ENCODE measurements at regions not wholly inside any gene's neighbourhood (a gene's known extent, or its start where the extent isn't known, plus 50 kb on each side); places are given as distances from the start of the nearest gene placed in this dataset.

GRCh38 chr5:40402007-40402364, 277.7 kb upstream of the PTGER4 start:
- H2AFZ ChIP-seq (ENCODE audit: low read length), result no peak overlapping the region
- H3K4me3 ChIP-seq (replicated peaks in 1 of 4; ENCODE audit: control extremely low read depth in 1 of 4, insufficient read depth in 1 of 4, low read depth in 3 of 4, low read length in 4 of 4), result no peak overlapping the region
- no peaks in the 10 kb centered on the region for H3K36me3 ChIP-seq (ENCODE audit: control insufficient read depth, insufficient read depth, low read length)
- no peak overlapping the region for H3K9ac ChIP-seq (ENCODE audit: insufficient read depth, low read length)
- TF ChIP-seq EZH2 (IDR thresholded peaks at IDR 0.05; ENCODE audit: low read length, missing control alignments), result no peak
- TF ChIP-seq, protein P1, sequence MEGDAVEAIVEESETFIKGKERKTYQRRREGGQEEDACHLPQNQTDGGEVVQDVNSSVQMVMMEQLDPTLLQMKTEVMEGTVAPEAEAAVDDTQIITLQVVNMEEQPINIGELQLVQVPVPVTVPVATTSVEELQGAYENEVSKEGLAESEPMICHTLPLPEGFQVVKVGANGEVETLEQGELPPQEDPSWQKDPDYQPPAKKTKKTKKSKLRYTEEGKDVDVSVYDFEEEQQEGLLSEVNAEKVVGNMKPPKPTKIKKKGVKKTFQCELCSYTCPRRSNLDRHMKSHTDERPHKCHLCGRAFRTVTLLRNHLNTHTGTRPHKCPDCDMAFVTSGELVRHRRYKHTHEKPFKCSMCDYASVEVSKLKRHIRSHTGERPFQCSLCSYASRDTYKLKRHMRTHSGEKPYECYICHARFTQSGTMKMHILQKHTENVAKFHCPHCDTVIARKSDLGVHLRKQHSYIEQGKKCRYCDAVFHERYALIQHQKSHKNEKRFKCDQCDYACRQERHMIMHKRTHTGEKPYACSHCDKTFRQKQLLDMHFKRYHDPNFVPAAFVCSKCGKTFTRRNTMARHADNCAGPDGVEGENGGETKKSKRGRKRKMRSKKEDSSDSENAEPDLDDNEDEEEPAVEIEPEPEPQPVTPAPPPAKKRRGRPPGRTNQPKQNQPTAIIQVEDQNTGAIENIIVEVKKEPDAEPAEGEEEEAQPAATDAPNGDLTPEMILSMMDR (conservative IDR thresholded peaks at IDR 0.05 in 1 of 2, IDR thresholded peaks at IDR 0.05 in 1 of 2; ENCODE audit: low read depth in 1 of 2, low read length in 2 of 2), result no peak
- H3K27me3 ChIP-seq (ENCODE audit: control insufficient read depth, insufficient read depth, low read length), result no peaks in the 10 kb centered on the region
- no peak overlapping the region for H3K4me2 ChIP-seq (ENCODE audit: extremely low read depth, insufficient read depth, low read length)
- no peaks in the 10 kb centered on the region for H3K4me1 ChIP-seq (ENCODE audit: control insufficient read depth, extremely low read depth, insufficient read depth, low read length)
- no peak overlapping the region for H3K27ac ChIP-seq (ENCODE audit: insufficient read depth, low read length)
- H3K9me3 ChIP-seq (ENCODE audit: control insufficient read depth, insufficient read depth, low read depth, low read length), result no peaks in the 10 kb centered on the region
- H3K79me2 ChIP-seq (ENCODE audit: control insufficient read depth, insufficient read depth, low read length), result no peaks in the 10 kb centered on the region
- DNase-seq (ENCODE audit: low read depth in 2 of 2), result peak in 1 of 2 donors; percentile 15
- H4K20me1 ChIP-seq (ENCODE audit: control insufficient read depth, extremely low read depth, insufficient read depth, low read length), result no peaks in the 10 kb centered on the region

GRCh38 chr5:40401284-40402006, 278.3 kb upstream of the PTGER4 start:
- Histone ChIP-seq H3K4me3 (replicated peaks in 1 of 4; ENCODE audit: control extremely low read depth in 1 of 4, insufficient read depth in 1 of 4, low read depth in 3 of 4, low read length in 4 of 4) (no peak overlapping the region), H3K27me3 (ENCODE audit: control insufficient read depth, insufficient read depth, low read length) (no peaks in the 10 kb centered on the region), H3K9ac (ENCODE audit: insufficient read depth, low read length) (no peak overlapping the region), H3K36me3 (ENCODE audit: control insufficient read depth, insufficient read depth, low read length) (no peaks in the 10 kb centered on the region), H3K9me3 (ENCODE audit: control insufficient read depth, insufficient read depth, low read depth, low read length) (no peaks in the 10 kb centered on the region), H3K4me2 (ENCODE audit: extremely low read depth, insufficient read depth, low read length) (no peak overlapping the region), H3K4me1 (ENCODE audit: control insufficient read depth, extremely low read depth, insufficient read depth, low read length) (no peaks in the 10 kb centered on the region), H3K27ac (ENCODE audit: insufficient read depth, low read length) (no peak overlapping the region), H2AFZ (ENCODE audit: low read length) (no peak overlapping the region), H4K20me1 (ENCODE audit: control insufficient read depth, extremely low read depth, insufficient read depth, low read length) (no peaks in the 10 kb centered on the region), H3K79me2 (ENCODE audit: control insufficient read depth, insufficient read depth, low read length) (no peaks in the 10 kb centered on the region)
- no peak for TF ChIP-seq EZH2 (IDR thresholded peaks at IDR 0.05; ENCODE audit: low read length, missing control alignments)
- TF ChIP-seq, protein P1 (conservative IDR thresholded peaks at IDR 0.05 in 1 of 2, IDR thresholded peaks at IDR 0.05 in 1 of 2; ENCODE audit: low read depth in 1 of 2, low read length in 2 of 2), result no peak
- DNase-seq (ENCODE audit: low read depth in 2 of 2), result no peak

DNA sequence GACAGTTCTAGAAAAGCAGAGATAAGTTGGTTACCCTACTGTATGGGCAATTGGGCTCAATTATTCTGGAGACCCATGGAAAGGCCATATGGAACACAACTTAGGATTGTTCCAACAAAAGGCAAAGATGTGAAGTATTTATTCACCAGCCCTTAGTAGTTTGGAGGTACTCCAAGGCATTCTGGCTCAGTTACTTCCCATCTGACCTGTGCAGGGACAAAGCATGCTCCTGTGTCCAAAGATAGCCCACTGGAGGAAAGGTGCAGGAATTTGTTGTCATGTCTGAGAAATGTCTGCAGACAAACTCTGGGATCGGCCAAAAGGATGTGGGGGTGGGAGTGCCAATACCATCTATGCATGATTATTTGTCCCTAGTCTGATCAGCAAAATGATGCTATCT, 279.5 kb upstream of the PTGER4 start:
- Histone ChIP-seq H3K36me3 (ENCODE audit: control insufficient read depth, insufficient read depth, low read length) (no peaks in the 10 kb centered on the region), H3K4me2 (ENCODE audit: extremely low read depth, insufficient read depth, low read length) (no peak overlapping the region), H3K9me3 (ENCODE audit: control insufficient read depth, insufficient read depth, low read depth, low read length) (no peaks in the 10 kb centered on the region), H3K79me2 (ENCODE audit: control insufficient read depth, insufficient read depth, low read length) (no peaks in the 10 kb centered on the region), H2AFZ (ENCODE audit: low read length) (no peak overlapping the region), H4K20me1 (ENCODE audit: control insufficient read depth, extremely low read depth, insufficient read depth, low read length) (no peaks in the 10 kb centered on the region), H3K4me1 (ENCODE audit: control insufficient read depth, extremely low read depth, insufficient read depth, low read length) (no peaks in the 10 kb centered on the region), H3K27ac (ENCODE audit: insufficient read depth, low read length) (no peak overlapping the region), H3K27me3 (ENCODE audit: control insufficient read depth, insufficient read depth, low read length) (no peaks in the 10 kb centered on the region), H3K4me3 (replicated peaks in 1 of 4; ENCODE audit: control extremely low read depth in 1 of 4, insufficient read depth in 1 of 4, low read depth in 3 of 4, low read length in 4 of 4) (no peak overlapping the region), H3K9ac (ENCODE audit: insufficient read depth, low read length) (no peak overlapping the region)
- no peak for DNase-seq (ENCODE audit: low read depth in 2 of 2)
- TF ChIP-seq EZH2 (IDR thresholded peaks at IDR 0.05; ENCODE audit: low read length, missing control alignments), result no peak
- TF ChIP-seq, protein P1 (conservative IDR thresholded peaks at IDR 0.05 in 1 of 2, IDR thresholded peaks at IDR 0.05 in 1 of 2; ENCODE audit: low read depth in 1 of 2, low read length in 2 of 2), result no peak

Data from fibroblast of lung (primary cell).